Stimulated activated CD8-positive, alpha-beta memory T cell treated with anti-CD3 and anti-CD28 coated beads, Interleukin-15, amount 100 ng/mL, for 4 hours (primary cell): ENCODE measurements at regions not wholly inside any gene's neighbourhood (a gene's known extent, or its start where the extent isn't known, plus 50 kb on each side); places are given as distances from the start of the nearest gene placed in this dataset.

Experiments
- DNase-seq, 2 donors: peaks; one replicate each; pipeline ENCODE4 v3.0.0-alpha.2; 2020; ENCODE audit warnings: low read depth in 2 of 2

GRCh38 chr6:130761286-130761685 lies 65.9 kb upstream of the SMLR1 start:
- no peak for DNase-seq

- no peak for DNase-seq
Measured at GRCh38 chr6:130765181-130765727, 62.0 kb upstream of the SMLR1 start.

GRCh38 chr6:130766239-130767144 lies 60.7 kb upstream of the SMLR1 start:
- no peak for DNase-seq

GRCh38 chr6:130769861-130770260 lies 57.3 kb upstream of the SMLR1 start:
- no peak for DNase-seq

- no peak for DNase-seq
Measured at GRCh38 chr6:130771741-130772140, 55.5 kb upstream of the SMLR1 start.

GRCh38 chr6:130773860-130774259 lies 53.3 kb upstream of the SMLR1 start:
- no peak for DNase-seq

- no peak for DNase-seq
Measured at GRCh38 chr6:130775411-130776012, 51.7 kb upstream of the SMLR1 start.

- no peak for DNase-seq
Measured at GRCh38 chr6:130776287-130776925, 50.8 kb upstream of the SMLR1 start.
